ENCODE measurements at regions not wholly inside any gene's neighbourhood (a gene's known extent, or its start where the extent isn't known, plus 50 kb on each side); places are given as distances from the start of the nearest gene placed in this dataset.

DNA sequence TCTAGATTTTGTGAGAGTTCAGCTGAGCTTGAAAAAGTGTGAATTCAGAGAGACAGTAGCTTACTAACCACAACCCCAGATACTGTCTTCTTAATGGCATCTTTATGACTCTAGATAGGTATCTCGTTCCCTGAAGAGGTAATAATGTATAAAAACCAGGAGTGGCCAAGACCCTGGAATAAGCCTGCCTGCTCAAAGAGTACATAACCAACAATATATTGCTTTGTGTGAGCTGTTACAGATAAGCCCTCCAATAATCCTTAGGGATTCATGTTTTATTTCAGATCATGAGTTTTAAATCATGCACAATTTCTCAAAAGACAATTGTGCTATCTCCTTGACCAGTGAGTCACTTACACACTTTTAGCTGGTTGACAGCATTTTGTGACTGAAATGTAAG lies 327.8 kb upstream of the ADGRB3 start:
- ChIA-PET SMC1A (ENCODE audit: uncharacterized antibody, unreplicated experiment) (interaction anchor here (1.0 to 1.2 kb wide), 5 partner anchors 8 to 1381 kb away, joined by 3 to 4 read pairs (median 3); no protein-coding TSS in a partner anchor), POLR2A (no interaction called here), RAD21 (ENCODE audit: unreplicated experiment) (interaction anchor here (0.6 to 1.4 kb wide), 2 partner anchors 10 to 17 kb away, joined by 3 read pairs; no protein-coding TSS in a partner anchor), CTCF (interaction anchor here (1.0 kb wide), 1 partner anchor 37 kb away, joined by 4 read pairs; no protein-coding TSS in a partner anchor)
- TF ChIP-seq BRCA1 (IDR thresholded peaks at IDR 0.05; ENCODE audit: low read depth, low read length) (no peak), RUNX3 (IDR thresholded peaks at IDR 0.05; ENCODE audit: low read length) (no peak), ZNF384 (IDR thresholded peaks at IDR 0.05; ENCODE audit: borderline replicate concordance, low read depth, low read length) (no peak), ZNF24 (IDR thresholded peaks at IDR 0.05) (no peak), JUNB (IDR thresholded peaks at IDR 0.05) (no peak), TCF7 (IDR thresholded peaks at IDR 0.05; ENCODE audit: borderline replicate concordance) (no peak), POLR2AphosphoS2 (IDR thresholded peaks at IDR 0.05; ENCODE audit: low read depth, low read length) (no peak), MEF2B (IDR thresholded peaks at IDR 0.05; ENCODE audit: partially characterized antibody, poor library complexity, severe bottlenecking) (no peak), SUPT20H (IDR thresholded peaks at IDR 0.05; ENCODE audit: borderline replicate concordance, control insufficient read depth, low read depth, low read length) (no peak), RAD21 (IDR thresholded peaks at IDR 0.05; ENCODE audit: insufficient read depth, low read depth, low read length) (no peak)
- TF ChIP-seq, protein P1, sequence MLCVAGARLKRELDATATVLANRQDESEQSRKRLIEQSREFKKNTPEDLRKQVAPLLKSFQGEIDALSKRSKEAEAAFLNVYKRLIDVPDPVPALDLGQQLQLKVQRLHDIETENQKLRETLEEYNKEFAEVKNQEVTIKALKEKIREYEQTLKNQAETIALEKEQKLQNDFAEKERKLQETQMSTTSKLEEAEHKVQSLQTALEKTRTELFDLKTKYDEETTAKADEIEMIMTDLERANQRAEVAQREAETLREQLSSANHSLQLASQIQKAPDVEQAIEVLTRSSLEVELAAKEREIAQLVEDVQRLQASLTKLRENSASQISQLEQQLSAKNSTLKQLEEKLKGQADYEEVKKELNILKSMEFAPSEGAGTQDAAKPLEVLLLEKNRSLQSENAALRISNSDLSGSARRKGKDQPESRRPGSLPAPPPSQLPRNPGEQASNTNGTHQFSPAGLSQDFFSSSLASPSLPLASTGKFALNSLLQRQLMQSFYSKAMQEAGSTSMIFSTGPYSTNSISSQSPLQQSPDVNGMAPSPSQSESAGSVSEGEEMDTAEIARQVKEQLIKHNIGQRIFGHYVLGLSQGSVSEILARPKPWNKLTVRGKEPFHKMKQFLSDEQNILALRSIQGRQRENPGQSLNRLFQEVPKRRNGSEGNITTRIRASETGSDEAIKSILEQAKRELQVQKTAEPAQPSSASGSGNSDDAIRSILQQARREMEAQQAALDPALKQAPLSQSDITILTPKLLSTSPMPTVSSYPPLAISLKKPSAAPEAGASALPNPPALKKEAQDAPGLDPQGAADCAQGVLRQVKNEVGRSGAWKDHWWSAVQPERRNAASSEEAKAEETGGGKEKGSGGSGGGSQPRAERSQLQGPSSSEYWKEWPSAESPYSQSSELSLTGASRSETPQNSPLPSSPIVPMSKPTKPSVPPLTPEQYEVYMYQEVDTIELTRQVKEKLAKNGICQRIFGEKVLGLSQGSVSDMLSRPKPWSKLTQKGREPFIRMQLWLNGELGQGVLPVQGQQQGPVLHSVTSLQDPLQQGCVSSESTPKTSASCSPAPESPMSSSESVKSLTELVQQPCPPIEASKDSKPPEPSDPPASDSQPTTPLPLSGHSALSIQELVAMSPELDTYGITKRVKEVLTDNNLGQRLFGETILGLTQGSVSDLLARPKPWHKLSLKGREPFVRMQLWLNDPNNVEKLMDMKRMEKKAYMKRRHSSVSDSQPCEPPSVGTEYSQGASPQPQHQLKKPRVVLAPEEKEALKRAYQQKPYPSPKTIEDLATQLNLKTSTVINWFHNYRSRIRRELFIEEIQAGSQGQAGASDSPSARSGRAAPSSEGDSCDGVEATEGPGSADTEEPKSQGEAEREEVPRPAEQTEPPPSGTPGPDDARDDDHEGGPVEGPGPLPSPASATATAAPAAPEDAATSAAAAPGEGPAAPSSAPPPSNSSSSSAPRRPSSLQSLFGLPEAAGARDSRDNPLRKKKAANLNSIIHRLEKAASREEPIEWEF (IDR thresholded peaks at IDR 0.05; ENCODE audit: insufficient replicate concordance, low read depth, low read length), result no peak
- TF ChIP-seq, protein P2, sequence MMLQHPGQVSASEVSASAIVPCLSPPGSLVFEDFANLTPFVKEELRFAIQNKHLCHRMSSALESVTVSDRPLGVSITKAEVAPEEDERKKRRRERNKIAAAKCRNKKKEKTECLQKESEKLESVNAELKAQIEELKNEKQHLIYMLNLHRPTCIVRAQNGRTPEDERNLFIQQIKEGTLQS (IDR thresholded peaks at IDR 0.05; ENCODE audit: borderline replicate concordance, extremely low read depth, low read depth, low read length), result no peak
- TF ChIP-seq, protein P3, sequence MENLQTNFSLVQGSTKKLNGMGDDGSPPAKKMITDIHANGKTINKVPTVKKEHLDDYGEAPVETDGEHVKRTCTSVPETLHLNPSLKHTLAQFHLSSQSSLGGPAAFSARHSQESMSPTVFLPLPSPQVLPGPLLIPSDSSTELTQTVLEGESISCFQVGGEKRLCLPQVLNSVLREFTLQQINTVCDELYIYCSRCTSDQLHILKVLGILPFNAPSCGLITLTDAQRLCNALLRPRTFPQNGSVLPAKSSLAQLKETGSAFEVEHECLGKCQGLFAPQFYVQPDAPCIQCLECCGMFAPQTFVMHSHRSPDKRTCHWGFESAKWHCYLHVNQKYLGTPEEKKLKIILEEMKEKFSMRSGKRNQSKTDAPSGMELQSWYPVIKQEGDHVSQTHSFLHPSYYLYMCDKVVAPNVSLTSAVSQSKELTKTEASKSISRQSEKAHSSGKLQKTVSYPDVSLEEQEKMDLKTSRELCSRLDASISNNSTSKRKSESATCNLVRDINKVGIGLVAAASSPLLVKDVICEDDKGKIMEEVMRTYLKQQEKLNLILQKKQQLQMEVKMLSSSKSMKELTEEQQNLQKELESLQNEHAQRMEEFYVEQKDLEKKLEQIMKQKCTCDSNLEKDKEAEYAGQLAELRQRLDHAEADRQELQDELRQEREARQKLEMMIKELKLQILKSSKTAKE (IDR thresholded peaks at IDR 0.05; ENCODE audit: low read depth, poor library complexity, severe bottlenecking), result no peak
- ATAC-seq (no peak), FAIRE-seq (no peak), DNase-seq (ENCODE audit: low read depth, low spot score) (no peak)
- H3K36me3 ChIP-seq (ENCODE audit: control insufficient read depth in 2 of 2, insufficient read depth in 2 of 2, low read length in 1 of 2), result no peaks in the 10 kb centered on the region
- no peak overlapping the region for H3K27ac ChIP-seq (ENCODE audit: control insufficient read depth, insufficient read depth)
- no peaks in the 10 kb centered on the region for H4K20me1 ChIP-seq (ENCODE audit: control insufficient read depth, insufficient read depth)
- intact Hi-C loops (cut with micrococcal nuclease; ENCODE audit: unreplicated experiment), result no loop called here
- no peaks in the 10 kb centered on the region for H3K9me3 ChIP-seq (replicated peaks; ENCODE audit: control insufficient read depth, insufficient read depth, low read length)
- H3K4me1 ChIP-seq (ENCODE audit: control insufficient read depth, insufficient read depth, low read length), result no peaks in the 10 kb centered on the region
- no peaks in the 10 kb centered on the region for H3K79me2 ChIP-seq (ENCODE audit: control insufficient read depth, insufficient read depth, low read length)
- in situ Hi-C loops (cut with MboI), result no loop called here
- WGBS (ENCODE audit: insufficient coverage, insufficient replicate concordance, low lambda C conversion rate, missing lambda C conversion rate), result 0% methylated on average over 1 of the region's 1 CpG
- H2AFZ ChIP-seq (ENCODE audit: control insufficient read depth, low read depth, low read length), result no peak overlapping the region
- H3K27me3 ChIP-seq (replicated peaks in 1 of 2; ENCODE audit: control insufficient read depth in 2 of 2, insufficient read depth in 2 of 2, low read length in 1 of 2), result no peaks in the 10 kb centered on the region
- BruUV-seq (replicated peaks), result no TSS peak
- no peak overlapping the region for H3K9ac ChIP-seq (ENCODE audit: control insufficient read depth, insufficient read depth, low read length)
- H3K4me2 ChIP-seq (ENCODE audit: control insufficient read depth, insufficient read depth), result no peak overlapping the region
- no peak overlapping the region for H3K4me3 ChIP-seq
